NCI-H1436 treated with DMSO at 0.1 percent for 48 hours (cell line): ENCODE measurements at regions not wholly inside any gene's neighbourhood (a gene's known extent, or its start where the extent isn't known, plus 50 kb on each side); places are given as distances from the start of the nearest gene placed in this dataset.

Experiments
- DNase-seq: peaks from one replicate; lab custom pipeline; 2025; lab: John Stamatoyannopoulos, UW

- DNase-seq: no peak
Measured at GRCh38 chr16:5467552-5467951, 370.0 kb upstream of the EEF2KMT start.

- DNase-seq: no peak
Measured at GRCh38 chr16:5466551-5466950, 369.0 kb upstream of the EEF2KMT start.

GRCh38 chr16:5465714-5466113 lies 368.1 kb upstream of the EEF2KMT start:
- no peak for DNase-seq

- no peak for DNase-seq
Measured at GRCh38 chr16:5463820-5464219, 366.2 kb upstream of the EEF2KMT start.

- no peak for DNase-seq
Measured at GRCh38 chr16:5461574-5461973, 364.0 kb upstream of the EEF2KMT start.

GRCh38 chr16:5461141-5461540 lies 363.5 kb upstream of the EEF2KMT start:
- DNase-seq: no peak

- no peak for DNase-seq
Measured at GRCh38 chr16:5460701-5461100, 363.1 kb upstream of the EEF2KMT start.

GRCh38 chr16:5459863-5460262 lies 362.3 kb upstream of the EEF2KMT start:
- DNase-seq: no peak

- DNase-seq: no peak
Measured at GRCh38 chr16:5455110-5455509, 357.5 kb upstream of the EEF2KMT start.

- no peak for DNase-seq
Measured at GRCh38 chr16:5454349-5454748, 356.8 kb upstream of the EEF2KMT start.

GRCh38 chr16:5451641-5452040 lies 354.0 kb upstream of the EEF2KMT start:
- DNase-seq: no peak

- no peak for DNase-seq
Measured at GRCh38 chr16:5450409-5451104, 353.0 kb upstream of the EEF2KMT start.

GRCh38 chr16:5449901-5450300 lies 352.3 kb upstream of the EEF2KMT start:
- DNase-seq: no peak

- DNase-seq: no peak
Measured at GRCh38 chr16:5448798-5449197, 351.2 kb upstream of the EEF2KMT start.

GRCh38 chr16:5447734-5448133 lies 350.1 kb upstream of the EEF2KMT start:
- no peak for DNase-seq

- DNase-seq: no peak
Measured at GRCh38 chr16:5446623-5447240, 349.1 kb upstream of the EEF2KMT start.

GRCh38 chr16:5444189-5444588 lies 346.6 kb upstream of the EEF2KMT start:
- no peak for DNase-seq

- no peak for DNase-seq
Measured at GRCh38 chr16:5442986-5443385, 345.4 kb upstream of the EEF2KMT start.

- DNase-seq: no peak
Measured at GRCh38 chr16:5442054-5442453, 344.5 kb upstream of the EEF2KMT start.

GRCh38 chr16:5438591-5438990 lies 341.0 kb upstream of the EEF2KMT start:
- DNase-seq: no peak

GRCh38 chr16:5433587-5433986 lies 336.0 kb upstream of the EEF2KMT start:
- no peak for DNase-seq

GRCh38 chr16:5432166-5432565 lies 334.6 kb upstream of the EEF2KMT start:
- no peak for DNase-seq

- no peak for DNase-seq
Measured at GRCh38 chr16:5430598-5430997, 333.0 kb upstream of the EEF2KMT start.

- DNase-seq: no peak
Measured at GRCh38 chr16:5428932-5429331, 331.3 kb upstream of the EEF2KMT start.
